Panc1 (cell line): ENCODE measurements at regions not wholly inside any gene's neighbourhood (a gene's known extent, or its start where the extent isn't known, plus 50 kb on each side); places are given as distances from the start of the nearest gene placed in this dataset.

Source experiments
- ATAC-seq: fragments of 200-7000 bp; cut with Tn5 transposase; 2 replicates; pipeline ENCODE4 v1.9.1; 2020; ENCODE audit warnings: mild to moderate bottlenecking, moderate library complexity
- BruUV-seq: library from RNA; stranded (reverse); fragments of 400-500 nt; replicated peaks from 2 replicates; lab custom pipeline; 2021; lab: Mats Ljungman, UMichigan
- CTCF ChIA-PET: fragments of 300-600 bp; sonication (Branson Sonifier 250); formaldehyde crosslinking; loops from one replicate; lab custom pipeline; 2022; ENCODE audit warnings: antibody characterized with exemption; lab: Charles Lee
- POLR2A ChIA-PET: fragments of 300-600 bp; sonication (Branson Sonifier 250); formaldehyde crosslinking; loops from one replicate; lab custom pipeline; 2022; ENCODE audit warnings: antibody characterized with exemption; lab: Charles Lee
- DNase-seq: peaks from one replicate; pipeline ENCODE4 v3.0.0-alpha.2; 2010; ENCODE audit warnings: low read depth, low spot score
- H3K27ac ChIP-seq: 2 replicates; pipeline ENCODE4 v1.5.1; 2011; ENCODE audit warnings: mild to moderate bottlenecking, low read length, inconsistent platforms
- H3K27me3 ChIP-seq: fragments of 200-500 bp; sonication (Bioruptor generic); 2 replicates; pipeline ENCODE4 v1.6.0; 2014; ENCODE audit warnings: low read length, inconsistent platforms; ENCODE audit not compliant: control insufficient read depth, insufficient read depth
- H3K36me3 ChIP-seq: fragments of 200-500 bp; sonication (Bioruptor generic); 2 replicates; pipeline ENCODE4 v1.5.1; 2014; ENCODE audit warnings: inconsistent platforms, mild to moderate bottlenecking, low read length, moderate library complexity; ENCODE audit not compliant: control insufficient read depth, insufficient read depth
- H3K4me1 ChIP-seq: 2 replicates; pipeline ENCODE4 v1.5.1; 2011; ENCODE audit warnings: inconsistent platforms, mild to moderate bottlenecking, low read length, moderate library complexity; ENCODE audit not compliant: control insufficient read depth, insufficient read depth
- H3K4me3 ChIP-seq, 2 experiments: 2 replicates each; pipeline ENCODE4 v1.5.1; 2011 to 2012; ENCODE audit warnings: low read depth in 2 of 2, low read length in 2 of 2, mild to moderate bottlenecking in 2 of 2, inconsistent platforms in 1 of 2, moderate library complexity in 1 of 2
- H3K9me3 ChIP-seq: fragments of 200-500 bp; sonication (Bioruptor generic); 2 replicates; pipeline ENCODE4 v1.5.1; 2014; ENCODE audit warnings: low read depth, mild to moderate bottlenecking, inconsistent platforms, low read length, moderate library complexity; ENCODE audit not compliant: control insufficient read depth, insufficient read depth
- CTCF ChIP-seq: fragments of 450-650 bp; IDR thresholded peaks from 2 replicates; pipeline ENCODE4 v1.5.1; 2017; ENCODE audit warnings: mild to moderate bottlenecking
- POLR2AphosphoS5 ChIP-seq: IDR thresholded peaks from 2 replicates; pipeline ENCODE4 v1.6.1; 2012; ENCODE audit warnings: mild to moderate bottlenecking, low read depth, low read length, moderate library complexity
- REST ChIP-seq, 2 experiments: IDR thresholded peaks; 2 replicates each; pipeline ENCODE4 v1.6.1; 2011 to 2012; ENCODE audit warnings: low read depth in 2 of 2, control low read depth in 1 of 2, low read length in 1 of 2, mild to moderate bottlenecking in 1 of 2, moderate library complexity in 1 of 2; ENCODE audit not compliant: insufficient read depth in 1 of 2
- SIN3A ChIP-seq: IDR thresholded peaks from 2 replicates; pipeline ENCODE4 v1.6.1; 2012; ENCODE audit warnings: low read depth, mild to moderate bottlenecking, low read length, moderate library complexity, borderline replicate concordance; ENCODE audit not compliant: insufficient read depth
- TCF7L2 ChIP-seq: IDR thresholded peaks from 2 replicates; pipeline ENCODE4 v1.6.1; 2011; ENCODE audit warnings: mild to moderate bottlenecking, low read depth, low read length, inconsistent platforms
- in situ Hi-C: cut with HindIII; loops from 2 replicates; pipeline ENCODE4 v1.10.0; 2016; ENCODE audit warnings: low sequenced_read_pairs, low pct_unique_long_range_greater_than_20kb
- intact Hi-C: fragments of 100-400 bp; cut with micrococcal nuclease; formaldehyde crosslinking; loops from one replicate; pipeline ENCODE4 v1.10.0; 2022; ENCODE audit not compliant: unreplicated experiment

GRCh38 chr3:164030194-164030593 is 1048.1 kb downstream of the SI start:
- H3K27ac ChIP-seq = no peak overlapping the region
- no peak for TF ChIP-seq CTCF
- TF ChIP-seq POLR2AphosphoS5 = no peak
- no peak for TF ChIP-seq REST (IDR thresholded peaks at IDR 0.05; ENCODE audit: insufficient read depth in 1 of 2, low read depth in 2 of 2, low read length in 1 of 2)
- no peak for TF ChIP-seq SIN3A
- TF ChIP-seq TCF7L2 = no peak
- no peak for DNase-seq
- POLR2A ChIA-PET = no interaction called here
- no peak overlapping the region for H3K4me3 ChIP-seq
- no peaks in the 10 kb centered on the region for H3K9me3 ChIP-seq
- ATAC-seq = no peak
- CTCF ChIA-PET = no interaction called here
- intact Hi-C loops = no loop called here
- no peaks in the 10 kb centered on the region for H3K4me1 ChIP-seq
- no TSS peak for BruUV-seq
- in situ Hi-C loops = no loop called here
- H3K36me3 ChIP-seq = no peaks in the 10 kb centered on the region
- no peaks in the 10 kb centered on the region for H3K27me3 ChIP-seq

GRCh38 chr3:164024786-164025185 is 1053.5 kb downstream of the SI start:
- ATAC-seq = no peak
- DNase-seq = no peak
- Histone ChIP-seq H3K27ac (no peak overlapping the region), H3K4me3 (no peak overlapping the region), H3K4me1 (no peaks in the 10 kb centered on the region), H3K9me3 (no peaks in the 10 kb centered on the region), H3K27me3 (no peaks in the 10 kb centered on the region), H3K36me3 (no peaks in the 10 kb centered on the region)
- no peak for TF ChIP-seq CTCF
- no peak for TF ChIP-seq TCF7L2
- no peak for TF ChIP-seq REST (IDR thresholded peaks at IDR 0.05; ENCODE audit: insufficient read depth in 1 of 2, low read depth in 2 of 2, low read length in 1 of 2)
- no peak for TF ChIP-seq SIN3A
- intact Hi-C loops (no loop called here), in situ Hi-C loops (no loop called here)
- CTCF ChIA-PET = no interaction called here
- POLR2A ChIA-PET = no interaction called here
- no TSS peak for BruUV-seq
